Transverse colon (tissue), 4 donors: ENCODE measurements at regions not wholly inside any gene's neighbourhood (a gene's known extent, or its start where the extent isn't known, plus 50 kb on each side); places are given as distances from the start of the nearest gene placed in this dataset.

Experiments
- EP300 ChIP-seq: sonication (generic); formaldehyde crosslinking; IDR thresholded peaks from one replicate; pipeline ENCODE4 v1.6.1; 2017; ENCODE audit warnings: antibody characterized with exemption, low read depth
- POLR2A ChIP-seq: fragments of 450-650 bp; IDR thresholded peaks from one replicate; pipeline ENCODE4 v1.6.1; 2016; ENCODE audit warnings: antibody characterized with exemption, mild to moderate bottlenecking, moderate library complexity
- POLR2AphosphoS5 ChIP-seq, 3 donors: sonication (generic); formaldehyde crosslinking; IDR thresholded peaks; one replicate each; pipeline ENCODE4 v1.6.1; 2016; ENCODE audit warnings: antibody characterized with exemption in 3 of 3
- TF ChIP-seq, protein P1 (sequence below), 5 experiments: fragments of 200-600 bp in 3 of 5; fragments of 450-650 bp in 2 of 5; sonication (generic) in 3 of 5; IDR thresholded peaks; 1 replicate in 2 of 5; 2 replicates in 3 of 5; pipeline ENCODE4 v1.5.1; 2016 to 2017; ENCODE audit warnings: antibody characterized with exemption in 5 of 5, inconsistent platforms in 3 of 5, mild to moderate bottlenecking in 2 of 5, moderate library complexity in 1 of 5

DNA sequence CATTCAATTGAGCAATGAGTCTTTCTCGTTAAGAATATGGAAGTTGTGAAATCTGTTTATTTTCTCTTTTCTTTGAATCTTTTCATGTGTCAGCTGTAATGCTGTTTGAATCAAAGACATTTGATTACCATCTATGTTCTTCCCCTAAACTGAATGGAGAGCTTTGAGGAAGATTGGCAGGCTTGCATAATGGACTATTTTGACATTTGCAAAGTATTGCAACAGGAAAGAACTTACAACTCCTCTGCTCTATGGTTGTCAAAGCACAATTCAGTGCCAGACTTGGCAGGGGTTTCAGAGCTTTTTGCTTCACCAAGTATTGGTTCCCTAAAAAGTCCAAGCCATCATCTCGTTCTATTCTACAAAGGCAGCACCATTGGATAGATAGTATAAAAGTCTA, 549.0 kb upstream of the NUDT12 start:
- TF ChIP-seq, protein P1, sequence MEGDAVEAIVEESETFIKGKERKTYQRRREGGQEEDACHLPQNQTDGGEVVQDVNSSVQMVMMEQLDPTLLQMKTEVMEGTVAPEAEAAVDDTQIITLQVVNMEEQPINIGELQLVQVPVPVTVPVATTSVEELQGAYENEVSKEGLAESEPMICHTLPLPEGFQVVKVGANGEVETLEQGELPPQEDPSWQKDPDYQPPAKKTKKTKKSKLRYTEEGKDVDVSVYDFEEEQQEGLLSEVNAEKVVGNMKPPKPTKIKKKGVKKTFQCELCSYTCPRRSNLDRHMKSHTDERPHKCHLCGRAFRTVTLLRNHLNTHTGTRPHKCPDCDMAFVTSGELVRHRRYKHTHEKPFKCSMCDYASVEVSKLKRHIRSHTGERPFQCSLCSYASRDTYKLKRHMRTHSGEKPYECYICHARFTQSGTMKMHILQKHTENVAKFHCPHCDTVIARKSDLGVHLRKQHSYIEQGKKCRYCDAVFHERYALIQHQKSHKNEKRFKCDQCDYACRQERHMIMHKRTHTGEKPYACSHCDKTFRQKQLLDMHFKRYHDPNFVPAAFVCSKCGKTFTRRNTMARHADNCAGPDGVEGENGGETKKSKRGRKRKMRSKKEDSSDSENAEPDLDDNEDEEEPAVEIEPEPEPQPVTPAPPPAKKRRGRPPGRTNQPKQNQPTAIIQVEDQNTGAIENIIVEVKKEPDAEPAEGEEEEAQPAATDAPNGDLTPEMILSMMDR (IDR thresholded peaks at IDR 0.05) = no peak
- TF ChIP-seq POLR2A (no peak), POLR2AphosphoS5 (IDR thresholded peaks at IDR 0.05) (no peak), EP300 (no peak)
